ENCODE measurements at regions not wholly inside any gene's neighbourhood (a gene's known extent, or its start where the extent isn't known, plus 50 kb on each side); places are given as distances from the start of the nearest gene placed in this dataset.

DNA sequence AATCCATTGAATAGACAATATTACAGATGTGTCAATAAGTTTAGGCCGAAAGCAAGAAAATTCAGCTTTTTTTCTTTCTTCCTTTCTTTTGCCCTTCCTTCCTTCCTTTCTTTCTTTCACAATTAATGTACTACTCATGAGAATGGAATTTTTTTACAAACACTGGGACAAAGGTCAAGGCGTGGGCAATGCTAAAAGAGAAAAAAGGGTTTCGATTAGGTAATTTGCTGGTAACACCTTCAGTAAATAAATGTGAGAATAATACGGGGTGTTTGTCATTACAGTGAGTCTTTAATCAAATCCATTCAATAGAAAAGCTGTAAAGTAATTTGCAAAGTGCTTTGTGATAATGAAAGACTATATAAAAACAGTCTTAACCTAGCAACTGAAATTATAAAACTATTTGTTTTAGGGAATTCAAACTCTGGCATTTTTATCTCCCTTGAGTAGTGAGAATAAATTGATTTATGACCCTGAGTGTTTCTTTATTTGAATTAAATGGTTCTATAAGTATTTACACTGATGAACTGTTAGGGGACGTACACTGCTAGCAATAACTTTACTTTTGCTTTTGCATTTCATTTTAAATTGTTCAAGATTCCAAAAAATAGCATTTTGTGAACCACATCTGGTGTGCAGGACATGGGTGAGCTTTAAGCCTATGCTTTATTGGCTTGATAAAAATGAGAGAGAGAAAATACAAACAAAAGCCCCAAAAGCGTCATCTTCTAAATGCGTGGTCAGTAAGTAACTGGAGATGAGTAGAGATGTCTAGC, 104.2 kb upstream of the THRB start:
- DNase-seq: no peak

DNA sequence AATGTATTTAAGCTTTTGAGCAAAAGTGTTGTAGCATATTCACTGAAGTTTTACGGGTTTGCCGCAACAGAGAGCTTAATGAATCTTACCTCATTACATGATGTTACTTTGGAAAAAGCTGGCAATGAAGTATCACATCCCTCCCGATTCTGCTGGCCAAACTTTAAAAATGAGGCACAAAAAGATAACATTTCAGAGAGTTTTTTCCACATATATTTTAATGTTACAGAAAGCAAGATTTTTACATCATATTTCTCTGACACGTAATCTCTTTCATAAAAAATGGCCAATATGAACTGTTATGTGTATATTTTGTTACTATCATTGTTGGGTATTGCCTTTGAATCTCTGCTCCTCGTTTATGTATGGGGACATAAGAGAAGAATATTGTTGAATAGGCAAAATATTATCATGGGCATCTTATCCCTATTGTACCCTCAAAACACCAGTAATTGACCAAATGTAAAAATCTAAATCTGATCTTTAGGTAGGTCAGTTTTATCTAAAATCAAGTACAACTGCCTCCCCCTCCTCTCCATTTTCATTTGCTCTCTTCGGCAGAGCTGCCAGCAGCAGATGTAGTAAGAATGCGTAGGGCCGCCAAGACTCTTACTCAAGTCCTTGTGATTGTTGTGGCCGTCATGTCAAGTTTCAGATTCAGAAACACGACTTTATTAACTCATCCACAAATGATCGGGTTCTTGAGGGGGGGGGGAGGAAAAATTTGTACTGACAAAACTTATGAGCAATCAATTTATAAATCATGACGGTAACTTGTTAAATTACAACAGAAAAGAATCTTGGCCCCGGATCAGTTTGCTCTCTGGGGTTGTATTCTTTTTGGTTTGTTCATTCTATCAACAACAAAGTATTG, 106.7 kb upstream of the THRB start:
- DNase-seq: no peak

DNA sequence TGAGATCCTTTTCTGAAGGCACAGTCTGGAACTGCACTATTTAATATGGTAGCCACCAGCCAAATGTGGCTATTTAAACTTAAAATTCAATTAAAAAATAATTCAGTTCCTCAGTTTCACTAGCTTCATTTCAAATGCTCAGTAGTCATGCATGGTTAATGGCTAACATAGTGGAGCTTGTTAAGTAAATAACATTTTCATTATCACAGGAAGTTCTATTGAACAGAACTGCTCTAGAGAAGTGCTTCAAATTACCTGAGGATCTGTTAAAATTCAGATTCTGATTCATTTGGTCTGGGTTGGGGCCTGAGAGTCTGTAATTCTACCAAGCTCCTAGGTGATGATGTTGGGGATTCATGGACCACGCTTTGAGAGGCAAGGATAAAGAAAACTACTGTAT, 109.6 kb upstream of the THRB start:
- DNase-seq: no peak

DNA sequence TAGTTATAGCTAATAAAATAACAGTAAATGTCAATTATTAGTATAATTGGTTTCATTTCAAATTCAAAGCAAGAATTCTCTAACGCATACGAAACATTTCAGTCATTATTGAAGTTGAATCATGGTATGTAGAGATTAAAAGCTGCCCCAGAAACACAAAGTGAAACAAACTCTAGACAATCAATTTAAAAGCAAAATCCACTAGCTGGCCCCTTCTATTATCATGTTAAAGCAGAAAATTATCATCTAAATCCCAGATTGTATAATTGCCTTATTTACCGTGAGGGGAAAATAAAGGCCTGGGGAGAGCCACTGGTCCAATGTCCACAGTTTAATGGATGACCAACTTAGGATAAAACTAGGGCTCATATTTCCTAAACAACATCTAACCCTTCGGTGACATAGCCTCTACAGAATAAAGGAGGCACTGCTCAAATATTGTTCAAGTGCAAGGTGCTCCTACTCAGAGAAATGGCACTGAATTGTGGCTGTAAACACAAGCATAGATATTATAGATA, 110.9 kb upstream of the THRB start:
- no peak for DNase-seq

DNA sequence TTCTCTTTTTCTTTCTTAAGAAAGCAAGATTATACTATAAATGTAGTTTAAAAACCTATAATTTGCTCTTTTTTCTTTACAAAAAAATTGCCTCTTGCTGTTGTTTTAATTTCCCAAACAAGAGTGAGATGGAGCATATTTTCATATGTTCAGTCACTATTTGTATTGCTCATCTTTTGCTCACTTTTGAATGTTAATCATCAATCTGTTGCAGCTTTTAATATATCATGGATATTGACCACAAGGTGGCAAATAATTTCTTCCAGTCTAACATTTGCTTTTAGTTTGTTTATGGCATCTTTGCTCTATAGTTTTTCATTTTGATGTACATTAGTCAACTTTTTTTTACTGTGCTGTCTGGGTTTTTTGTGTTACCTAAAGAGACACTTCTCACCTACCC, 112.6 kb upstream of the THRB start:
- DNase-seq: no peak

DNA sequence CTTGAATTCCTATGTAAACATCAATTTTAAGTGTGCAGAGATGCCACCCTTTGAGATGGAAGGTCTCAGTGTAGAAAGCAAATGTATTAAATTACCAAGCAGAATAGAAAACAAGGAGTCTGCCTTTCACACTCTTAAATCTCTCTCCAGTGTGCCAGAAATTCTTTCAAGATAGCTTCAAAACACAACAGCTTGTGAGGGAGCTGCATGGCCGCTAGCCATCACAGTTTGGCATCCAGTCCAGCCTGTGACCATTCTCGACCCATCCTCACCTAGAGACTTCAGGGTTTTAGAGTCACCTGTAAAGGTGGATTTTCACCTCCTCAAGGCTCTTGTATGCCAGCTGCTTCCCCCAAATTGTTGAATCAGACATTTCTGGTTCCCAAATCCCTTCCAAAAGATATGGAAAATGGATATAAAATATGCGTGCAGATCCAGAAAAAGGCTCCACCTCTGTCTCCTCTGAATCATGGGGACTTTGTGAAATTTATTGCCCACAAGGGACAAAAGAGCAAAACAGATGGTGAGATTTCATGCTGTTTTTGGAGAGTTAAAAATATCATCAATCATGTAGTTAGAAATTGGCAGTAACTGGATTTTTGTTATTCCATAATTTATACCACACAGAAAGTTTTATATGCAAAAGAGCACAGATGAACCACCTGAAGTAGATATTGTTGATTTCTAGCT, 114.2 kb upstream of the THRB start:
- no peak for DNase-seq

DNA sequence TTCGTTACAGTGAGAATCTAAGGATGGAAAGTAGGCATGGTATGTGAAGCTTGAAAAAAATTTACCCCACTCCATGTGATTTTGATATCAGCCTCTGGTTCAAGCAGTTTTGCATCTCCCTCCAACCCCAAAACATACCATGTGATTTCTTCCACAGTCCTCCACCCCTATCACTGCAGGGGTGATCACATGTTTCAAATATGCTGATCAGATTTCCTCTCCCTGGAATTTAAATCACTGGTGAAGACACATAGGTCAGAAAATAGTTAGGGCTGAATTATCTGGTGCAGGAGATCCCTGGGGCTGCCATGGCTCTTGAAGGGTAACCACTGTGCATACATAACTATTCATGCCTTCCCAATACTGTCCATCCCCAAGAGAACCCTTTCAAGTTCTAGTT, 119.7 kb upstream of the THRB start:
- DNase-seq: no peak

DNA sequence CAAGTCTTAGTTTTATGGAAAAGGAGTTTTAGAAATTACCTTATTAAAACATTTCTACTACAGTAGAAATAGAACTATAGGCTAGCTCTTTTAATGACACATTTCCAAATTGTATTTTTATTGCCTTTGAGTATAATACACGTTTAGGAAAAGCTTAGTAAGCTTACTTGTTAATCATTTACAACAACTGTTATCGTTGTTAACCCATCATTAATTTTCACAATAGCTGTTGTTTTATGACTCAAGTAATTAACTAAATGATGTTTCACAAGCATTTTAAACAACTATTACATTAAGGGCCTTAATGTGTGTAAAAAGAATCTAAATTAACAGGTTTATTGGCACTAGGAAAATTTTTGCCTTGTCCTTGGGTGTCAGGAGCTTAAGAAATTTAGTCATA, 120.5 kb upstream of the THRB start:
- DNase-seq: no peak

DNA sequence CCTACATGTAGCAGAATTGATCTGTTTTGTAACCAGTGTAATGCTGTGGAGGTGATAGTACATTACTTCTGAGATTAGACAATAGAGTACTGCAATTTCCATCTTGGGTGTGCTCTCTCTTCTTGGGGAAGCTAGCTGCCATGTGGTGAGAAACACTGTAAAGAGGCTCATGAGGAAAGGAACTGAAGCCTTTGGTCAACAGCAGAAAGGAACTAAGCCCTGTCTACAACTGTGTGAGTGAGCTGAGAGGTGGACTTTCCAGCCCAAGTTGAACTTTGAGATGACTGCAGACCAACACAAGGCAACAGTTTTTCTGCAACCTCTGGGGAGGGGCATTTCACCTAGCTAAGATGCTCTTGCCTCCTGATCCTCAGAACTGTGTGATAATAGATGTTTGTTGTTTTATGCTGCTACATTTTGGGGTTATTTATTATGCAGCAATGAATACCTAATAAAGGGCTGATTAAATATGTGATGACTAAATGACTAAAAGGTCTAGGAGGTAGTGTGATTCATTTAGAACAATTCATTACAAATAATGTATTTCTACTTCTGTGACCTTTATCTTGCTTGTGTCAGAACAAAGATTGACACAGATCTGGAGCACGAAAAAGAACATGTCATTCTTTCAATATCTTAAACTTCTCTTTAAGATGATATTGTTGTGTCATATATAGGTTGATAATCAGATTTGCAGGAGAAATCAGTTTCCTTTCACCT, 121.6 kb upstream of the THRB start:
- no peak for DNase-seq

DNA sequence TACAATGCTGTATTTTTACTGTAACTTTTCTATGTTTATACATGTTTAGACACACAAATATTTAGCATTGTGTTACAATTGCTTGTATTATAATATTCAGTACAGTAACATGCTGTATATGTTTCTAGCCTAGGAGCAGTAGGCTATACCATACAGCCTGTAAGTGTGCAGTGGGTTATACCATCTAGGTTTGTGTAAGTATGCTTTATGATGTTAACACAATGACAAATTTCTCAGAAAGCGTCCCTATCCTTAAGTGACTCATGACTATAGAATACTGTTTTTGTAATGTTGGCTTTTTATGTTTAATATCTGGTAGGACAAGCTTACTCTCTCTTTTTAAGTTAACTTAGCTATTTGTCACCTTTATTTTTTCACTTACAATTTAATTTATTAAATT, 127.5 kb upstream of the THRB start:
- no peak for DNase-seq

DNA sequence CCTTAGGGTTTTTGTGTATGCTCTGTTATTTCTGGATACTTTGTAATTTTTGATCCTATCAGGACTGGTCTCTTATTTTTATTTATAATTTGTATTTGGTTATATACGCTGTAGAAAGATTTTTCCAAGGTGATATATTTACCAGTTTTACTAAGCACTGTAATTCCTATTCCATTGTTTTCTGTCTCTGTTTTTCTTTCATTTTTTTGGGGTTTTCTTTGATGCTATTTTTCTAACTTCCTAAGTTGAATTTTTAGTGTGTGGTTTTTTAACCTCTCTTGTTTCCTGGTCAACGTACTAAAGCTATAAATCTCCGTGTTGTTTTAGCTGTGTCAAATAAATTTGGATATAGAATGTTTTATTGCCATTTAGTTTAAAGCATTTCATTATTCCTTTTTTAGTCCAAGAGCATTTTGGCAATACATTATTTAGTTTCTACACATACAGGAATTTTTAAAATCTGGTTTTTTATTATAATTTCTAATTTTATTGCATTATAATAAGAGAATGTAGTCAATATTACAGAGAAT, 128.1 kb upstream of the THRB start:
- no peak for DNase-seq

DNA sequence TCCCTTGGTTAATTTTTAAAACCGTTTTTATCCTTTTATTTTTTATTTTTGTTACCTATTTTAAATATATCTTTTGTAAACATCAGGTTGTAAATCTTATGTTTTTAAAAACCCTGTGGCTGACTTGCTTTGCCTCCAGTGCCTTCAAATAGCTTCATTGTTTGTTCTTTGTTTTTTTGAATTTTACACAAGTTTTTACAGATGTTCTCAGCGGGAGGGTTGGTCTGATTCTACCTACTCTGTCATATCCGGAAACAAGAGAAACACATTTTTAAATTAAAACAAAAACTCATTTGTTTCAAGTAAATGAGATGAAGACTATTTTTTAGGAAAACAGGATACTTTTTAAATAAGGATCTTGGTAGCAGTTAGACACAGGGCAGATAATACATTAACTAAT, 129.0 kb upstream of the THRB start:
- DNase-seq: no peak

DNA sequence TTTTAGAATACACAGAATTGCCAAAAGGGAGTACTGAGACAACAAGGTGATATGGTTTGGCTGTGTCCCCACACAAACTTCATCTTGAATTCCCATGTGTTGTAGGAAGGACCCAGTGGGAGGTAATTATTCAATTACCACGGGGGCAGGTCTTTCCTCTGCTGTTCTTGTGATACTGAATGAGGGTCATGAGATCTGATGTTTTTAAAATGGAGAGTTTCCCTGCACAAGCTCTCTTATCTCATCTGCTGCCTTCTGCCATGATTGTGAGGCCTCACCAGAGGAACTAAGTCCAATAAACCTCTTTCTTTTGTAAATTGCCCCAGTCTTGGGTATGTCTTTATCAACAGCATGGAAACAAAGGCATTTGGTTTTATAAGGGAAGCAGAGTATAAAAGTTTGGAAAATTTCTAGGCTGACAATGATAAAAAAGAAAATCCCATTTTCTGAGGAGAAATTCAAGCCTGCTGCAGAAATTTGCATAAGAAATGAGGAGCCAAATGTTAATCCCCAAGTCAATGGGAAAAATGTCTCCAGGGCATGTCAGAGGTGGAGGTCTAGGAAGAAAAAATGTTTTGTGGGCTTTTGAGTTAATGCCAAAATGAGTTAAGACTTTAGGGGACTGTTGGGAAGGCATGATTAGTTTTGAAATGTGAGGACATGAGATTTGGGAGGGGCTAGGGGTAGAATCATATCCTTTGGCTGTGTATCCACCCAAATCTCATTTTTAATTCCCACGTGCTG, 130.5 kb upstream of the THRB start:
- no peak for DNase-seq

DNA sequence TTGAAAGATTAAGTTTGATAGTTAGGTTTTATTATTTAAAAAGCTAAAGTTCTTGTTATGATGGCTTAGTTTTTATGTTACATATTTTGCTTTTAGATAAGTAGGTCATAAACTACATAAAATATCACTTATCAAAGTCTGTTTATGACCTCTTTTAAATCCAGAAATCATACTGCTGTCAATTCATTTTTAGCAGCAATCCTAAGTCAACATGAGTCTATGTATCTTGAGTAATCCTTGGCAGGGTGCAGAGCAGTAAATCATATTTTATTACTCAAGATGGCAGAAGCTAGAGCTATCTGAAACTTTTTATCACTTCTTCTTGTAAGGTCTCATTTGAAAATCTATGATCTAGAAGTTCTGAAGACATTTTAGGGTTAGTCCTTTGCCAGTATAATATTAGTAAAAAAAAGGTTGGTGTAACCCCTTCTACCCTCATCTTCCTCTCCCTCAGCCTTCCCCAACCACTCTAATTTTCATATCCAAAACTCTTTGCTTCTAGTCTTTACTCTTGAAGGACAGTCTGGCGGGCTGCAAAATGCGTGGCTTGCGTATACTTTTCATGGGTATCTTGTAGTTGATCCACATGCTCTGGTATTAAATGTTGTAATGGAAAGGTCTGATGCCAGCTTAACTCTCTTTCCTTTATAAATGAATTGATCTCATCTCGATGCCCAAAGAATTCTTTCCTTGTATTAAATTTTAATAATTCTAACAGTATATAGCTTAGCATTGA, 134.0 kb upstream of the THRB start:
- DNase-seq: no peak

DNA sequence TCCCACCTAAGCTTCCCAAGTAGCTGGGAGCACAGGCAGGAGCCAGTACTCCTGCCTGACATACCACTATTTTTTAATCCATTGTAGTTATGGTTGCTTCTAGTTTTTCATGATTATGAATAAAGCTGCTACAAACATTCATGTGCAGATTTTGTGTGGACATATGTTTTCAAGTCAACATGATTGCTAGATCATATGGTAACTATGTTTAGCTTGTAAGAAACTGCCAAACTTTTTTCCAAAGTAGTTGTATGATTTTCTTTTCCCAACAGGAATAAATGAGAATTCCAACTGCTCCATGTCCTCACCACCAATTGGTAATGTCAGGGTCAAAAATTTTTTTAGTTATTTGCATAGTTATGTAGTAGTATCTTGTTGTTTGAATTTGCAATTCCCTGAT, 136.8 kb upstream of the THRB start:
- no peak for DNase-seq

DNA sequence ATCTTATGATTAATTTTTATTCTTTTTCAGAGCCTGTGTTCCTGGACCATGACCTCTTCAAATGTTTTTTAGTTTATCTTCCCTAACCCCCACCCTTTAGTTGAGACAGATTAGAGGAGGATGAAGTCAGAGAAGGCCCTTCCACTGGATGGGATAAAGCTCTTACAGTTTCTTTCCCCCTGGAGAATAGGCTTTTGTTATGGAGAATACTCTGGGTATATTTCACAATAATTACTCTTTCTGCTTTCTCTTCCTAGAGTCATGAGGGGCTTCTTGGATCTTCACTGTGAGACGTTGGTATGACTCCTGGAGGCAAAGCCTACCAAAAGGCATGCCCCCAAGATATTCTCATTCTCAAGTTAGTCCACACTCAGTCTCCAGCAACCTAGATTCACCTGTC, 144.4 kb upstream of the THRB start:
- DNase-seq: no peak

DNA sequence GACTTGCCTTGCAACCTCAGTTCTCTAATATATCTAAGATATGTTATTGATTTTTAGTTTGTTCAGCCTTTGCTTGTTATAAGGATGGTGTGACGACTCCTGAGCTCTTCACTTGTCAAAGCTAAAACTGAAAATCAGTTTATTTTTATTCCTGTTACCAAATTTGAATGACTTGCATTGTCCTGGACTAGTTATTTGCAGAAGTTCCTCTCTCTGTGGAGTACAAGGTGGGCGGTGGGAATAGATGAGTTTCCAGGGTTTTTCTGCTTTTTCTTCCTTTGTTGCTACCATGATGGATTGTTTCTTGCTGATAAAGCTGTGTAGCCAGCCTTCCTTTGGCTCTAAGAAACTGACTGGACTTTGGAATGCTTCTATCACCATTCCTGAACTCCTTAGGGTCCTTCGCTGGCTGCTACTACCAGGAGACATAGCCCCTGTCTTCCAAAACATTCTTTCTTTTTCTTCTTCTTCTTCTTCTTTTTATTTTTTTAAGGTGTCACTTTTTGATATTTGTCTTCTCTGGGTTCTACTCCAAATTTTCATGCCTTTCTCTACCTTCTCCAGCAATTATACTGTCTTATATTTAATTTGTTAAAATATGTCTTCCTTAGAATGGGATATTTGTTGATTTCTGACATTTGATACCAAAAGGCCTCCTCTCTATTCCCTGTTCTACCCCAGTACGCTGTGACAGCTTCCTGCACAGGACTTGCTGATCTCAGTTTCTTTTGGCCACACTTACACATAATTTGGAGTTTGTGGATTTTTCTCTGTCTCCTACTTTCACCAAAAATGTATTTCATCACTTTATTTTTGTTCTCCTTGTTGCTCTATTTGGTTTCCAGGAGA, 145.1 kb upstream of the THRB start:
- no peak for DNase-seq

DNA sequence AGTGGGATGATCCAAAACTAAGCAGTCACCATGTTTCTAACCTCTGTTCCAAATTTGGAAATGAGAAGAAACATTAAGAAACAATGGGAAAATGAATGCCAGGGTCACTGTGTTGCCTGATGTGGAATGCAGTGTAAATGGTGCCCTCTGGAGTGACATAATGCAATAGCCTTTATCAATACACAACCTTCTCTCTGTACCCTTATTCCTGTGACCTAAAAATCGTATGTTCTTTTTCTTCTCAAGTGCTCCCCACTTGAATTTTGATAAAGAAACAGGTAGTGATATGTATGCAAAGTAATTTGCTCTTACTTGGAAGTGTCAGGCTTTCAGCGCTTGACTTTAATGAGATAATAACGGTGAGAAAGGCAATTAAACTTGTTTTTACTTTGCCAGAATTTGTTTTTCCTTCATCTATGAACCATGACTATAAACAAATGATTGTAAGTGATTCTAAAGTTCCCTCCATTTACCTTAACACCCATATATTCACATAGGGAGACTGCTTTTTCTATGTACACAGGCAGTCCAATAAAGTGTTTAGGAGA, 145.8 kb upstream of the THRB start:
- peak; percentile 37 for DNase-seq

DNA sequence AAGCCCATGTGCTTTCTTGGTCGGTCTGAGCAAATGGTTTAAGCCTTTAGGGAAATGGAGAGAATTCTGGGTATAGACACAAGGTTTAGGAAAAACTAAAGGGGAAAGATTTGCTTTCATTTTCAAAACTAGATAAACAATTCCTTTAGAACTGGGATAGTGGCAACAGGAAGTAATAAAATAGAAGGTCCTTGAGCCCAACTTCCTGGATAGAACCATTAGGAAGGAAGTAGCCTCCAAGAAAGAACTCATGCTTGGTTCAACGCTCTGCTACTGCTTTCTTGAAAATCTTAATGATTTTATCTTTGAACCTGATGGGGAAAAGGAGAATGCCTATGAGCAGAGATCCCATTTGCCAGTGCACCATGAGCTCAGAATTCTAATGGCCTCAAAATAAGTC, 147.0 kb upstream of the THRB start:
- no peak for DNase-seq

DNA sequence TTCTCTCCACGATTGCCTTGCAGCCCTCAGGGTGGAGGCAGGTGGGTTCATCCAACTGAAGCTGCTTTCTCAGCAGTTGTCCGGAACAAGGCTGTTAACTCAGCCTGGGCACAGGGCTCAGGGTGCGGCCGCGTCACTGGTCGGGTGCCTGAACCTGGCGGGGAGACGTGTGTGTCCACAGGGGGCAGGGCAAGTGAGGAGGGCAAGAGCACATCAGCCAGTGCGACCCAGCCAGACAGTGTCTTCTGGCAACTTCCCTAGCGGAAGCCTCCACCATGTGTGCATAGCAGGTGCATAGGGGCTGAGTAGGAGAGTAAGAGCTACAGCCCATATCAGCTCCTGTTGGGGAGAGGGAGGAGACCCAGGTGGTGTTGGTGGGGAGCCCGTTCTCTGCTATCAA, 150.4 kb upstream of the THRB start:
- no peak for DNase-seq

Measured in NCI-H1105 treated with DMSO at 0.1 percent for 48 hours (cell line).